Muscle layer of duodenum (tissue), 2 donors: ENCODE measurements at regions not wholly inside any gene's neighbourhood (a gene's known extent, or its start where the extent isn't known, plus 50 kb on each side); places are given as distances from the start of the nearest gene placed in this dataset.

Experiments
- H3K27ac ChIP-seq: one replicate; pipeline ENCODE4 v1.7.0; 2013; ENCODE audit warnings: mild to moderate bottlenecking, low read length
- H3K27me3 ChIP-seq: one replicate; pipeline ENCODE4 v1.7.0; 2013; ENCODE audit warnings: low read depth, mild to moderate bottlenecking, control low read depth, low read length
- H3K36me3 ChIP-seq, 2 donors: one replicate each; pipeline ENCODE4 v1.7.0; 2013; ENCODE audit warnings: low read length in 2 of 2, control low read depth in 1 of 2, mild to moderate bottlenecking in 1 of 2; ENCODE audit not compliant: insufficient read depth in 2 of 2, control insufficient read depth in 1 of 2
- H3K4me1 ChIP-seq, 2 donors: one replicate each; pipeline ENCODE4 v1.7.0; 2013; ENCODE audit warnings: low read length in 2 of 2, mild to moderate bottlenecking in 2 of 2, control low read depth in 1 of 2, moderate library complexity in 1 of 2; ENCODE audit not compliant: insufficient read depth in 2 of 2, control insufficient read depth in 1 of 2
- H3K4me3 ChIP-seq, 2 donors: one replicate each; pipeline ENCODE4 v1.7.0; 2013; ENCODE audit warnings: low read length in 2 of 2, low read depth in 1 of 2, mild to moderate bottlenecking in 1 of 2
- H3K9me3 ChIP-seq, 2 donors: one replicate each; pipeline ENCODE4 v1.7.0; 2013; ENCODE audit warnings: low read length in 2 of 2, control low read depth in 1 of 2, mild to moderate bottlenecking in 1 of 2; ENCODE audit not compliant: control insufficient read depth in 1 of 2
- donor health status: healthy.

- no peaks in the 10 kb centered on the region for H3K9me3 ChIP-seq
- no peak overlapping the region for H3K27ac ChIP-seq
- H3K4me1 ChIP-seq, result no peaks in the 10 kb centered on the region
- H3K36me3 ChIP-seq, result no peaks in the 10 kb centered on the region
- no peaks in the 10 kb centered on the region for H3K27me3 ChIP-seq
- no peak overlapping the region for H3K4me3 ChIP-seq
Observed at GRCh38 chr14:22448035-22448904, 140.8 kb downstream of the DAD1 start.

GRCh38 chr14:22438742-22439141 is 150.3 kb downstream of the DAD1 start:
- H3K27ac ChIP-seq, result no peak overlapping the region

GRCh38 chr14:22434901-22435550 is 154.0 kb downstream of the DAD1 start:
- no peaks in the 10 kb centered on the region for H3K9me3 ChIP-seq

More at GRCh38 chr14:22438742-22439141, 150.3 kb downstream of the DAD1 start:
- H3K9me3 ChIP-seq, result no peaks in the 10 kb centered on the region
- no peaks in the 10 kb centered on the region for H3K36me3 ChIP-seq
- H3K4me1 ChIP-seq, result peaks cover 1 to 28% of the 10 kb centered on the region in 2 donors
- H3K27me3 ChIP-seq, result no peaks in the 10 kb centered on the region
- H3K4me3 ChIP-seq, result no peak overlapping the region

GRCh38 chr14:22434030-22434429 is 155.0 kb downstream of the DAD1 start:
- Histone ChIP-seq H3K36me3 (no peaks in the 10 kb centered on the region), H3K9me3 (no peaks in the 10 kb centered on the region), H3K27me3 (no peaks in the 10 kb centered on the region), H3K4me3 (no peak overlapping the region), H3K4me1 (peaks cover 29 to 54% of the 10 kb centered on the region in 2 donors), H3K27ac (no peak overlapping the region)

More at GRCh38 chr14:22434901-22435550, 154.0 kb downstream of the DAD1 start:
- Histone ChIP-seq H3K27ac (no peak overlapping the region), H3K4me3 (no peak overlapping the region), H3K27me3 (no peaks in the 10 kb centered on the region), H3K36me3 (no peaks in the 10 kb centered on the region), H3K4me1 (peaks cover 21 to 46% of the 10 kb centered on the region in 2 donors)

- H3K36me3 ChIP-seq, result no peaks in the 10 kb centered on the region
- no peaks in the 10 kb centered on the region for H3K9me3 ChIP-seq
- H3K27me3 ChIP-seq, result no peaks in the 10 kb centered on the region
- peaks cover 38 to 63% of the 10 kb centered on the region in 2 donors for H3K4me1 ChIP-seq
- no peak overlapping the region for H3K4me3 ChIP-seq
- no peak overlapping the region for H3K27ac ChIP-seq
Observed at GRCh38 chr14:22433069-22433468, 156.0 kb downstream of the DAD1 start.

GRCh38 chr14:22432348-22432976 is 156.6 kb downstream of the DAD1 start:
- no peaks in the 10 kb centered on the region for H3K36me3 ChIP-seq
- H3K27ac ChIP-seq, result no peak overlapping the region
- H3K4me3 ChIP-seq, result no peak overlapping the region
- no peaks in the 10 kb centered on the region for H3K27me3 ChIP-seq
- no peaks in the 10 kb centered on the region for H3K9me3 ChIP-seq
- peaks cover 42 to 69% of the 10 kb centered on the region in 2 donors for H3K4me1 ChIP-seq

GRCh38 chr14:22429546-22430294 is 159.3 kb downstream of the DAD1 start:
- H3K27ac ChIP-seq, result no peak overlapping the region
- H3K9me3 ChIP-seq, result no peaks in the 10 kb centered on the region
- H3K4me3 ChIP-seq, result no peak overlapping the region
- peaks cover 42 to 62% of the 10 kb centered on the region in 2 donors for H3K4me1 ChIP-seq
- no peaks in the 10 kb centered on the region for H3K27me3 ChIP-seq
- H3K36me3 ChIP-seq, result no peaks in the 10 kb centered on the region

- peaks cover 41 to 53% of the 10 kb centered on the region in 2 donors for H3K4me1 ChIP-seq
- no peak overlapping the region for H3K27ac ChIP-seq
Observed at GRCh38 chr14:22428700-22429291, 160.2 kb downstream of the DAD1 start.

GRCh38 chr14:22427771-22428231 is 161.2 kb downstream of the DAD1 start:
- Histone ChIP-seq H3K27ac (no peak overlapping the region), H3K4me1 (peaks cover 31 to 43% of the 10 kb centered on the region in 2 donors), H3K27me3 (no peaks in the 10 kb centered on the region), H3K36me3 (no peaks in the 10 kb centered on the region), H3K9me3 (no peaks in the 10 kb centered on the region), H3K4me3 (peak overlapping the region; percentile 5 to 19)

More at GRCh38 chr14:22428700-22429291, 160.2 kb downstream of the DAD1 start:
- no peaks in the 10 kb centered on the region for H3K9me3 ChIP-seq
- no peak overlapping the region for H3K4me3 ChIP-seq
- no peaks in the 10 kb centered on the region for H3K36me3 ChIP-seq
- H3K27me3 ChIP-seq, result no peaks in the 10 kb centered on the region

GRCh38 chr14:22426711-22427110 is 162.3 kb downstream of the DAD1 start:
- H3K9me3 ChIP-seq, result no peaks in the 10 kb centered on the region
- no peak overlapping the region for H3K27ac ChIP-seq
- H3K27me3 ChIP-seq, result no peaks in the 10 kb centered on the region
- no peak overlapping the region for H3K4me3 ChIP-seq
- H3K4me1 ChIP-seq, result peaks cover 20 to 34% of the 10 kb centered on the region in 2 donors
- H3K36me3 ChIP-seq, result no peaks in the 10 kb centered on the region
